Stimulated activated CD8-positive, alpha-beta memory T cell treated with anti-CD3 and anti-CD28 coated beads, Interleukin-4, amount 100 ng/mL, for 48 hours (primary cell): ENCODE measurements at regions not wholly inside any gene's neighbourhood (a gene's known extent, or its start where the extent isn't known, plus 50 kb on each side); places are given as distances from the start of the nearest gene placed in this dataset.
A peak's percentile ranks its signal among the peaks of the same experiment; 100 is the strongest.
"Not testable (repeated sequence)": the region's sequence is repeated elsewhere in the genome, so short reads cannot be mapped to it uniquely, and the experiment has no call there.

Experiments used
- DNase-seq: peaks from one replicate; pipeline ENCODE4 v3.0.0-alpha.2; 2020

GRCh38 chr1:66424530-66424929 is 109.4 kb upstream of the SGIP1 start:
- not testable (repeated sequence) for DNase-seq

GRCh38 chr1:66426239-66426853 is 107.6 kb upstream of the SGIP1 start:
- no peak for DNase-seq

- not testable (repeated sequence) for DNase-seq
Measured at GRCh38 chr1:66430815-66431214, 103.1 kb upstream of the SGIP1 start.

GRCh38 chr1:66431999-66432398 is 102.0 kb upstream of the SGIP1 start:
- DNase-seq, result no peak

DNA sequence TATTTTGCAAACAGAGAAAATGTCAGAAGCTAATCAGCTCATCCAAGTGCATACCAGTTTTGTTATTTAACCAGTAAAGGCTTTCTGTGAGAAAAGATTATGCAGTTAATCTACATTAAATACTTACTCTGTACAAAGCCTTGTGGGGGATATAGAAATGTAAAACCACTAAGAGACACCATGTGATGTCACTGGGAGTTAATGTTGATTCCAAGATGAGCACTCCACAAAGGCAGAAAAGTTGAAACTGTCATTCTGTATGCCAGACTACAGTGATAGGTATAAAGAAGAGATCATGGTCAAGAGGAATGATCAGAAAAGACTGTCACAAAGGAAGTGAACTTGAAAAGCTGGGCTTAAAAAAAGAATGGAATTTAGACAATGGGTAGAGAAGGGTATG is 100.3 kb upstream of the SGIP1 start:
- DNase-seq, result no peak

GRCh38 chr1:66434096-66434495 is 99.9 kb upstream of the SGIP1 start:
- DNase-seq, result no peak

GRCh38 chr1:66435541-66435940 is 98.4 kb upstream of the SGIP1 start:
- DNase-seq, result no peak

GRCh38 chr1:66436378-66437135 is 97.4 kb upstream of the SGIP1 start:
- DNase-seq, result peak; percentile 61

DNA sequence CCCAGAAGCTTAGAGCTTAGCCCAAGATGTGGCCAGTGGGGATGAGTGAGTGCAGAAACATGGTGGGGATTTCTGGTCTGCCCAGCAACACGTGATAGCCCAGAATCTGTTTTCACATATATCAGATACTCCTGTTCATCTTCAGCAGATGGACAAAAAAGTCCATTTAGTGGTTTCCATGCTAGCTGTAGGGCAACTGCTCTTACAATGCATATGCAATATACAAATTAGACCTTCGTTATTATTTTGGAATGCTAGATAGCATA is 96.9 kb upstream of the SGIP1 start:
- no peak for DNase-seq

DNA sequence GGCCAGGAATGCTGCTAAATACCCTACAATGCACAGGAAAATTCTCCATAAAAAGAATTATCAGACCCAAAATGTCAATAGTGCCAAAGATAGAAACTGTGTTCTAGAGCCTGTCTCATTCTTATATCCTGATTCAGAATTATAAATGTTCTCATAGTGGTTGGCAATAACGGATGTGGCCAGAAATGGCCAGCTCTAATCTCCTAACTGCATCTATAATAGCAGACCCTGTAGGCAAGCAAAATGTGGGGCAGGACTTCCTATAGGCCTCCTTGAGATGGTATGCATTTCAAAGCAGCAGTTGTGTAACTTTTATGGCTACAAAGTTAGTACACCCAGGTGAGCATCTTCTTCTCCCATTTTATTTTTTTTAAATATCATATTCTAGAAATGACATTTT is 95.9 kb upstream of the SGIP1 start:
- DNase-seq, result no peak

GRCh38 chr1:66438501-66438900 is 95.5 kb upstream of the SGIP1 start:
- DNase-seq, result no peak

DNA sequence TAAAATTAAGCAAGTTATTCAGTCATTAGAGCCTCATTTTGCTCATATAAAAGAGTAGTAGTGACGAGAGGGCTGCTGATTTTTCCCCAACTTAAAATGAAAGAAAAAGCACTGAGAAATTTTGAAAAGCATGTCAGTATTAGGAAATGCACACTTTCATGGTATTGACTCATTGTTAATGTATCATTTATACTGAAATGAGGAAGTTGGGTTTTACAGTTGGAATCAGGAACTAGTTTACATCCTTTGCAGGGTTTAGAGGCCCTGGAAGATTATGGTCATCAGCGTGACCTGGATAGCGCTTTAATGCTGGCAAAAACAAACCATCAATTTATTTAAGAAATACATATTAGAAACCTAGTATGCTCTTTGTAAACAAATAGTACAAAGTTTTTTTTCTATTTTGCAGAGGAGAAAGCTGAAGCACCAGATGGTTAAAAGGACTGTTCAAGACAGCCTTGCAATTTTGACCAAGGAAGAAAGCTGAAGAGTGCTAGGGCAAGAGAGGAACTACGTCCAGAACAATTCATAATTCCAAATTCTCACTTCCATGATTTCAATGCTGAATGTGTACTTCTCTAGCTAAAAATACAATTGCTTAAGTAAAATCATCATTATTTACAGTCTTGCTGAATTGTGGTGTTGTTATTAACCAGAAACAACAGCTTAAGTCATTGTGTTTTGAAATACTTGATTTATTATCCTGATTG is 94.8 kb upstream of the SGIP1 start:
- no peak for DNase-seq

DNA sequence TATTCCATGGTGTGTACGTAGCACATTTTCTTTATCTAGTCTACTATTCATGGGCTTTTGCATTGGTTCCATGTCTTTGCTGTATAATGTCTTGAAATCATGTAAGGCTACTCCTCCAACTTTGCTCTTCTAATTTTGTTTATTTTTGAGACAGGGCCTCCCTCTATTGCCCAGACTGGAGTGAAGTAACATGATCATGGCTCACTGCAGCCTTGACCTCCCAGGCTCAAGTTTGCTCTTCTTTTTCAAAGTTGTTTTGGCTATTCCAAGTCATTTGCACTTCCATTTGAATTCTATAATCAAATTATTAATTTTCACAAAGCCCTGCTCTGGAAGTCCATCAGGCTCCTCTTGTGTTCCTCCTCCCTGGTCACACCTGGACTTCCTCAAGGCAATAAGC is 90.2 kb upstream of the SGIP1 start:
- no peak for DNase-seq

DNA sequence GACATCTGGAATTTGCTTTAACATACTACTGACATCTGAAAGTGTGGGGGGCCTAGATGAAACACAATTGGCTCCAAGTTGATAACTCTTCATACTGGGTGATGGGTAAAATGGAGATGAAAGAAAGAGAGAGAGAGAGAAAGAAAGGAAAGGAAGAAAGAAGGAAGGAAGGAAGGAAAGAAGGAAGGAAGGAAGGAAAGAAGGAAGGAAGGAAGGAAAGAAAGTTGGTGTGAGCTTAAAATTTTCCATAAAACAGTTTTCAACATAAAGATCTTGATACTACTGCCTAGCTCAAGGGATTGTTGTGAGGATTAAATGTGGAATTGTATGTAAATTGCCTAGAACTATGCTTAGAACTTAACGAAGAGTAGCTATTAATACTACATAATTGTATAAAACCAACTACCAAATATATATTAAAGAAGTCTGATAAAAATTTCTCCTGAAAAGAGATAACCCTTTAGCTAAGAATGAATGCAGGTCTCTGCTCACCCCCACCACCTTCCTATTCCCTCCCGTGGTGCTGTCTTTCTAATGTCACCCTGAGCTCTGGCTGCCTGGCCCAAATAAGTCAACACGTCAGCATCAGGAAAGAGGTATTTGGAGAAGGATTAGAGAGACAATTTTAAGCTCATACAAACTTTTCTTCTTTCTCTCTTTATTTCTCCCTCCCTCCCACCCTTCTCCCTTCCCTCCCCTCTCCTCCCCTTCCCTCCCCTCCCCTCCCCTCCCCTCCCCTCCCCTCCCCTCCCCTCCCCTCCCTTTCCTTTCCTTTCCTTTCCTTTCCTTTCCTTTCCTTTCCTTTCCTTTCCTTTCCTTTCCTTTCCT is 89.3 kb upstream of the SGIP1 start:
- DNase-seq, result no peak

DNA sequence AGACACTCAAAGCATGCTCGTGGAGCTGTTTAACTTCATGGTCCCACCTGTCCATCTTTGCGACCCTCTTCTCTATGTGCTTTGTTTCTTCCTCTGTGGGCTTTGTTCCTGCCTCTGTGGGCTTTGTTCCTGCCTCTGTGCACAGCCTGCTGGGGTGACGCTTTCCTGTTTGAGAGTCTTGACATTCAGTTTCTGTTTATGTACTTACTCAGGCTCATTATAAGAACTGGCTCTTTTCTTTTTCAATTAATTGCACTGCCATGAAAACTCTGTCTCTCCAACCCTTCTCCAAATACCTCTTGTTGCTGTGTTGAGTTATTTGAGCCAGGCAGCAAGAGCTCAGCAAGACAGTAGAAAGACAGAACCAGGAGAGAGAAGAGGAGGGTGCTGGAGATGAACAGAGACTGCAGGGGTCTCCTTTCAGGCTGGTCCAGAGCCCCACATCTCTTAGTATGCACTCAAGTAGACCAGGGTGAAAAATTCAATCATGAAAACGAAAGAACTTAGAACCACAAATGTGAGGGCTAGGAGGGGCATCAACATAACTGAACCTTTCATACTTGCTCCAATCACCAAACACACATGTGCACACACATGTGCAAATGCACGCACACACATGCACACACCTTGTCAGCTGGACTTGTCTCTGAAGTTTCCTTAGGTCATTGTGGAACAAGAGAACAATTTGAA is 88.3 kb upstream of the SGIP1 start:
- peak; percentile 56 for DNase-seq

DNA sequence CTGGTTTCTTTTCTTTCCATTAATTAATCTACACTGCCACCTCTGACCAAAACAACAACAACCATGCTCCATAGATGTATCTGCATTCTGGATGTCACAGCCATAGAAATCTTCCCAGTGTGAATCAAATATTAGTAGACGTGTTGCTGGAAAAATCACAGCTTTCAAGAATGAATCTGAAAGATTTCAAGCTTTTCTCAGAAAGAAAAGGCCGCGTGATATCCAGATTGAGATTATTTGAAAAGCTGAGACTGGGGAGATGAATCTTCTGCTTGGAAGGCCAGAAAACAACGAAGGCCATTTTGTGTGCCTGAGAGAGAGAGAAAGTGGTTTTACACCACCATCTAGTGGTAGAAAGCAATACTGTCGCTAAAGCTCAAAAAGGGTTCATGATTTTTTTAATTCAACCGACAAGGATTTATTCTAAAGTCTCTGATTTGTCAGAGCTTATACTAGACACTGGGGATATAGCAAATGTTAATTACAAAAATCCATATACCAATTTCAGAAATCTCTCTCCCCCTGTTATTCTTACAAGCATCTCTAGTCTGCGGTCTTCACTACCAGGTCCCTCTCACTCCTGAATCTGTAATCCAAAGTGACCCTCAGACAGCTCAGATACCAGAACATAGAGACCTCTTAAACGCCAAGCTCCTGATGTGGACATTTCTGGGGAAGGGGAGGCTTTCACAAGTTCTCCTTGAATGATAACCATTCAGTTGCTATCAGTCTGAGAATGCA is 87.5 kb upstream of the SGIP1 start:
- no peak for DNase-seq

DNA sequence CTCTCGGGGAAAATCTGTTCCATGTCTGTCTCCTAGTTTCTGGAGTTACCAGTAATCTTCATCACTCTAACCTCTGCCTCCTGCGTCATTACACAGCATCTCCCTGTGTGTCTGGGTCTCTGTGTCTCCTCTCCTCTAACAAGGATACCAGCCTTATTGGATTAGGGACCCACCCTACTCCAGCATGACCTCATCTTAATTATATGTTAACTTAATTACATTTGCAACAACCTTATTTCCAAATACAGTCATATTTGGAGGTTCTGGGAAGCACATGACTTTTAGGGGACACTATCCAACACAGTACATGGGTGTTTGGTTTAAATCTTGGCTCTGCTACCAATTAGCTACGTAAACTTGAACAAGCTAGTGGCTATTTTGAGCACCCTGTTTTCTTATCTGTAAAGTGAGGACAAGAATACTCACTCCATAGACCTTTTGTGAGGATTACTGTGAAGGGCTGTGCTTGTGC is 83.9 kb upstream of the SGIP1 start:
- no peak for DNase-seq

GRCh38 chr1:66450847-66451246 is 83.1 kb upstream of the SGIP1 start:
- no peak for DNase-seq

DNA sequence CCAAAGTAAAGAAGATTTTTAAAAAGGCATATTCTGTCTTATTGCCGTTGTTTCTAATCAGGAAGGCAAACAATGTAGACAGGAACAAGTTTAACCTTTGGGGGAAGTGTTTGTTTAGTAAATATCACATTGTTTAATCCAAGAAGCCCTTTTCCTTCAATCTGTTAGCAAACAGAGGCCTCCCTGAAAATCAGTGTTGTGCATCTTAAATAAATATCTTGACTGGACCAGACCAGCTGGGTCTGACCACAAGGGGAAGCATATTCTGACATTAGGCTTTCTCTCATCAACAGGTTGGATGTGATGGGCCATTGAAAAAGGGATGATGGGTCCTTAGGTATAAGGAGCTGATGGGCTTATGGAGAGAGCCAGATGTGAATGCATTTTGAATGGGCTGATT is 81.8 kb upstream of the SGIP1 start:
- DNase-seq, result no peak

GRCh38 chr1:66452982-66453381 is 81.0 kb upstream of the SGIP1 start:
- DNase-seq, result no peak

DNA sequence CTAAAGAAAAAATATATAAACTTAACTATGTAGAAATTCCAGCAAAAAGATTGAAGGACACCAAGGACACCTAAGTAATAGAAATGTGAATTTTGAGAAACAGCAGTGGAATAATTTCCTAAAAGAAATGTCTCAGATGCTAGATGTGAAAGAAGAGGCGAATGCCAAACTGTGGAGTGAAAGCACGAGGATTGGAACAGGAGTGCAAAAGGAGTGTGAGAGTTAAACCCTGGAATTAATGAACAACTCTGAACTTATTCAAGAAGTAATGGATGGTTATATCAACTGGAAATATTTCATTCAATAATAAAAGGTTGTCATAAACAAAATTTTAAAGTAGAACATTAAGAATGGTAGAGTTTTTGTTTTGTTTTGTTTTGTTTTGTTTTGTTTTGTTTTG is 78.5 kb upstream of the SGIP1 start:
- DNase-seq, result no peak

DNA sequence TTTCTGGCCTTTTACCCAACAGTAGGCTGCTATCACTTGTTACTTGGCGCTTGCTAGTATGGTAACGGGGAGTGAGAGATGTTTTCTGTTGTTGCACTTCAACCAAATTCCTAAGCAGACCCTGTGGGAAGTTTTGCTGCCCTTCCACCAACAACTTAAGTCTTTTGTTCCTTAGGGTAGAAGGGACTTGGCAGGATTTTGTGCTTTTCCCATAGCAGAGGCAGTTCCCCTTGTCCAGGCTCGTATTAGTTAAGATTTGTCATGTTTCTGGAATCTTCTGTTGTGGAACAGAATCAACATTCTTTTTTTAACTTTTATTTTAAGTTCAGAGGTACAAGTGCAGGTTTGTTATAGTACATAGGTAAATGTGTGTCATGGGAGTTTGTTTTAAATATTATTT is 73.2 kb upstream of the SGIP1 start:
- no peak for DNase-seq
